ENCODE measurements at regions not wholly inside any gene's neighbourhood (a gene's known extent, or its start where the extent isn't known, plus 50 kb on each side); places are given as distances from the start of the nearest gene placed in this dataset.

DNA sequence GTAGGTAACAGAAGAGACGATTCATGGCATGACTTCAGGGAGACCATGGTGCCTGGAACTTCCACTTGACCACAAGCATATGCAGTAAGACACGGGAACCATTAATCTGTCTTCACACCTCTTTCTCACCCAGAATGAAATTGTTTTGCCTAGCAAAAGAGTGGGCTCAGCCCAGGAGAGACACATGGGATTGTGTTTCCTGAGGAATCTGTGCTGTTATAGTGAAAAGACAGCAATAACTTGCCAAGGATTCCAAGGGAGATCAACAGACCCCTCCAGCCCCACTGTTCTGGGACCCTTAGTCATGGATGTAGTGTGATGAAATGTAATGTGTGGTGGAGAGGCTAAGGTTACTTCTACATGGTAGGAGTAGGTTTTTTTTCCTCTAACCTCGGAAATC is 192.5 kb upstream of the NPVF start:
- DNase-seq (ENCODE audit: low read depth): no peak
- no peak overlapping the region for H3K4me3 ChIP-seq (ENCODE audit: low read length)
- TF ChIP-seq, protein P1, sequence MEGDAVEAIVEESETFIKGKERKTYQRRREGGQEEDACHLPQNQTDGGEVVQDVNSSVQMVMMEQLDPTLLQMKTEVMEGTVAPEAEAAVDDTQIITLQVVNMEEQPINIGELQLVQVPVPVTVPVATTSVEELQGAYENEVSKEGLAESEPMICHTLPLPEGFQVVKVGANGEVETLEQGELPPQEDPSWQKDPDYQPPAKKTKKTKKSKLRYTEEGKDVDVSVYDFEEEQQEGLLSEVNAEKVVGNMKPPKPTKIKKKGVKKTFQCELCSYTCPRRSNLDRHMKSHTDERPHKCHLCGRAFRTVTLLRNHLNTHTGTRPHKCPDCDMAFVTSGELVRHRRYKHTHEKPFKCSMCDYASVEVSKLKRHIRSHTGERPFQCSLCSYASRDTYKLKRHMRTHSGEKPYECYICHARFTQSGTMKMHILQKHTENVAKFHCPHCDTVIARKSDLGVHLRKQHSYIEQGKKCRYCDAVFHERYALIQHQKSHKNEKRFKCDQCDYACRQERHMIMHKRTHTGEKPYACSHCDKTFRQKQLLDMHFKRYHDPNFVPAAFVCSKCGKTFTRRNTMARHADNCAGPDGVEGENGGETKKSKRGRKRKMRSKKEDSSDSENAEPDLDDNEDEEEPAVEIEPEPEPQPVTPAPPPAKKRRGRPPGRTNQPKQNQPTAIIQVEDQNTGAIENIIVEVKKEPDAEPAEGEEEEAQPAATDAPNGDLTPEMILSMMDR (IDR thresholded peaks at IDR 0.05; ENCODE audit: insufficient read depth, low read depth, low read length, missing control alignments): no peak

- DNase-seq (ENCODE audit: low read depth): no peak
- TF ChIP-seq, protein P1 (IDR thresholded peaks at IDR 0.05; ENCODE audit: insufficient read depth, low read depth, low read length, missing control alignments): no peak
- no peak overlapping the region for H3K4me3 ChIP-seq (ENCODE audit: low read length)
These were observed 195.8 kb upstream of the NPVF start for GRCh38 chr7:25424113-25424512.

DNA sequence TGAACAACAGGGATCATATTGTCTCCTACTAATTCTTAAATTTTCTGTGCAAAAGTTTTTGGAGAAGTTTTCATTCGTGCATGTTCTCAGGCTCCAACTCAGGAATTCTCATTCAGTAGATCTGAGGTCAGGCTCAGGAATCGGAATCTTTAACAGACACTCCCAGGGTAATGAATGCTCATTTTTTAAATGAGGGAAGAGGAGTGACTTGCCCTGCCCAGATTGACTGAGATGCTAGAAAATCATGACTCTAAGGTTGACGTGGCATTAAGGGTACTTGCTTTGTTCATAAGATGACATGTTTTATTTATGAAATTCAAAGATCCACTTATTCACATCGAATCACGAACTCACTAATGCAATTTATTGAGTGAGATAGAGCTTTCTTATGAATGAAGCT is 196.6 kb upstream of the NPVF start:
- no peak for DNase-seq (ENCODE audit: low read depth)
- TF ChIP-seq, protein P1 (IDR thresholded peaks at IDR 0.05; ENCODE audit: insufficient read depth, low read depth, low read length, missing control alignments): no peak
- H3K4me3 ChIP-seq (ENCODE audit: low read length): no peak overlapping the region

- no peak overlapping the region for H3K4me3 ChIP-seq (ENCODE audit: low read length)
- no peak for DNase-seq (ENCODE audit: low read depth)
- TF ChIP-seq, protein P1 (IDR thresholded peaks at IDR 0.05; ENCODE audit: insufficient read depth, low read depth, low read length, missing control alignments): no peak
These were observed 199.4 kb upstream of the NPVF start for GRCh38 chr7:25427721-25428120.

DNA sequence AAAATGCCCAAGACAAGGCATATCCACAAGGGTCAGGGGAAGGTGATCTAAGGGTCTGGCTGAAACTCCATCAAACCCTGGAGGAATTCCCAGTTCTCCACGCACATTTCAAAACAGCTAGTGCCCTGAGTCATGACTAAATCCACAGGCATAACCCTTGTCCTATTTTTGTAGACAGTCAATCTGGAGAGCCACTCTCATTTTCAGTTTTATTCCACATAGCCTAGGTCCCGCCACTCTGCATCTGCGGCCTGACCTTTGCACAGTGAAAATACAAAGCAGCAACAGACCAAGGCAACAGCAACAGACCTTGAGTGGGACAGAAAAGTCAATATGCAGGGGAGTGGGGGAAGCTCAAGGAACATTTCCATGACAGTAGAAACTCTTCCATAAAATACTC is 201.4 kb upstream of the NPVF start:
- no peak for DNase-seq (ENCODE audit: low read depth)
- TF ChIP-seq, protein P1 (IDR thresholded peaks at IDR 0.05; ENCODE audit: insufficient read depth, low read depth, low read length, missing control alignments): no peak
- H3K4me3 ChIP-seq (ENCODE audit: low read length): no peak overlapping the region

- TF ChIP-seq, protein P1 (IDR thresholded peaks at IDR 0.05; ENCODE audit: insufficient read depth, low read depth, low read length, missing control alignments): no peak
- H3K4me3 ChIP-seq (ENCODE audit: low read length): no peak overlapping the region
These were observed 202.1 kb upstream of the NPVF start for GRCh38 chr7:25430200-25430931.

GRCh38 chr7:25431956-25432450 is 203.7 kb upstream of the NPVF start:
- no peak for DNase-seq (ENCODE audit: low read depth)
- TF ChIP-seq, protein P1 (IDR thresholded peaks at IDR 0.05; ENCODE audit: insufficient read depth, low read depth, low read length, missing control alignments): no peak
- H3K4me3 ChIP-seq (ENCODE audit: low read length): no peak overlapping the region

More at GRCh38 chr7:25430200-25430931, 202.1 kb upstream of the NPVF start:
- no peak for DNase-seq (ENCODE audit: low read depth)
